Endothelial cell of umbilical vein (primary cell): ENCODE measurements at regions not wholly inside any gene's neighbourhood (a gene's known extent, or its start where the extent isn't known, plus 50 kb on each side); places are given as distances from the start of the nearest gene placed in this dataset.

Experiments used
- BruUV-seq: library from RNA; stranded (reverse); fragments of 400-500 nt; replicated peaks from 2 replicates; lab custom pipeline; 2021; lab: Mats Ljungman, UMichigan
- CTCF ChIA-PET: fragments of 300-600, 350-600 bp; sonication (Branson Sonifier 250); formaldehyde crosslinking; loops from one replicate; lab custom pipeline; 2021; ENCODE audit warnings: antibody characterized with exemption, inconsistent platforms; lab: Charles Lee
- POLR2A ChIA-PET: fragments of 300-600, 350-600 bp; sonication (Branson Sonifier 250); formaldehyde crosslinking; loops from one replicate; lab custom pipeline; 2021; ENCODE audit warnings: antibody characterized with exemption, inconsistent platforms; lab: Charles Lee
- DNase-seq: peaks from one replicate; pipeline ENCODE4 v3.0.0-alpha.2; 2011; ENCODE audit warnings: low read depth, low spot score
- FAIRE-seq: peaks from 2 replicates; lab custom pipeline; 2011; peaks lifted over from hg19 to GRCh38; lab: Jason Lieb, UNC
- H2AFZ ChIP-seq: 2 replicates; pipeline ENCODE4 v1.6.0; 2012; ENCODE audit warnings: low read depth, low read length, control low read depth, inconsistent platforms
- H3K27ac ChIP-seq: 2 replicates; pipeline ENCODE4 v1.5.1; 2011; ENCODE audit warnings: low read depth, mild to moderate bottlenecking, control low read depth, low read length, moderate library complexity; ENCODE audit not compliant: insufficient read depth
- H3K27me3 ChIP-seq, 2 experiments: 2 replicates each; pipeline versions ENCODE4 v1.6.0 to v1.6.1; 2011; ENCODE audit warnings: low read length in 2 of 2, mixed read lengths in 1 of 2; ENCODE audit not compliant: control insufficient read depth in 2 of 2, insufficient read depth in 2 of 2
- H3K36me3 ChIP-seq, 2 experiments: 2 replicates in 1 of 2; 3 replicates in 1 of 2; pipeline ENCODE4 v1.5.1; 2011; ENCODE audit warnings: low read length in 2 of 2, mild to moderate bottlenecking in 1 of 2, moderate library complexity in 1 of 2; ENCODE audit not compliant: control insufficient read depth in 2 of 2, insufficient read depth in 2 of 2; ENCODE audit errors: extremely low read depth in 1 of 2
- H3K4me1 ChIP-seq: 3 replicates; pipeline ENCODE4 v1.5.1; 2011; ENCODE audit warnings: mild to moderate bottlenecking, low read length; ENCODE audit not compliant: control insufficient read depth, insufficient read depth; ENCODE audit errors: extremely low read depth
- H3K4me2 ChIP-seq: 2 replicates; pipeline ENCODE4 v1.6.1; 2011; ENCODE audit warnings: low read length, control low read depth, mixed read lengths; ENCODE audit not compliant: insufficient read depth
- H3K4me3 ChIP-seq, 3 experiments: fragments of 200-600 bp in 1 of 3; sonication (generic), shearing (Covaris generic) in 1 of 3; replicated peaks in 1 of 3; 2 replicates each; pipeline ENCODE4 v1.5.1; 2011 to 2016; ENCODE audit warnings: control low read depth in 3 of 3, low read length in 3 of 3, mild to moderate bottlenecking in 2 of 3, inconsistent platforms in 1 of 3, low read depth in 1 of 3, moderate library complexity in 1 of 3; ENCODE audit not compliant: insufficient read depth in 1 of 3
- H3K79me2 ChIP-seq: 2 replicates; pipeline ENCODE4 v1.6.0; 2012; ENCODE audit warnings: low read length, inconsistent platforms; ENCODE audit not compliant: control insufficient read depth, insufficient read depth
- H3K9ac ChIP-seq: replicated peaks from 2 replicates; pipeline ENCODE3; 2011; ENCODE audit warnings: low read length, control low read depth; ENCODE audit not compliant: insufficient read depth; ENCODE audit errors: extremely low read depth
- H3K9me1 ChIP-seq: replicated peaks from 3 replicates; pipeline ENCODE4 v1.6.0; 2011; ENCODE audit warnings: mild to moderate bottlenecking, low read length; ENCODE audit not compliant: control insufficient read depth, insufficient read depth; ENCODE audit errors: extremely low read depth
- H3K9me3 ChIP-seq: replicated peaks from 2 replicates; pipeline ENCODE4 v1.5.1; 2012; ENCODE audit warnings: low read length, inconsistent platforms; ENCODE audit not compliant: control insufficient read depth, insufficient read depth
- H4K20me1 ChIP-seq: replicated peaks from 2 replicates; pipeline ENCODE3; 2011; ENCODE audit warnings: mild to moderate bottlenecking, low read length; ENCODE audit not compliant: control insufficient read depth, insufficient read depth; ENCODE audit errors: extremely low read depth
- EZH2 ChIP-seq: IDR thresholded peaks from 2 replicates; pipeline ENCODE4 v1.6.1; 2012; ENCODE audit warnings: borderline replicate concordance, low read depth, mild to moderate bottlenecking, moderate library complexity, low read length, inconsistent platforms; ENCODE audit not compliant: severe bottlenecking
- FOS ChIP-seq: IDR thresholded peaks from 2 replicates; pipeline ENCODE4 v1.6.1; 2011; ENCODE audit warnings: mild to moderate bottlenecking, low read length, moderate library complexity, borderline replicate concordance; ENCODE audit not compliant: insufficient read depth
- GATA2 ChIP-seq: IDR thresholded peaks from 2 replicates; pipeline ENCODE4 v1.7.0; 2011; ENCODE audit warnings: low read depth, mild to moderate bottlenecking, moderate library complexity, mixed read lengths, low read length; ENCODE audit not compliant: insufficient read length, insufficient read depth
- JUN ChIP-seq: IDR thresholded peaks from 2 replicates; pipeline ENCODE4 v1.6.1; 2011; ENCODE audit warnings: borderline replicate concordance, low read depth; ENCODE audit not compliant: insufficient read length, insufficient read depth
- MYC ChIP-seq: IDR thresholded peaks from one replicate; pipeline ENCODE4 v1.6.1; 2011; ENCODE audit warnings: mild to moderate bottlenecking, low read depth, low read length
- POLR2A ChIP-seq: IDR thresholded peaks from 2 replicates; pipeline ENCODE4 v1.6.1; 2012; ENCODE audit warnings: low read depth, mild to moderate bottlenecking, control low read depth, low read length
- POLR2AphosphoS5 ChIP-seq: IDR thresholded peaks from 2 replicates; pipeline ENCODE4 v1.6.1; 2012; ENCODE audit warnings: low read depth, mild to moderate bottlenecking, control low read depth, low read length, moderate library complexity; ENCODE audit not compliant: insufficient read depth
- dilution Hi-C: fragments of 300-500 bp; cut with MboI; formaldehyde crosslinking; loops from one replicate; pipeline ENCODE4 v1.15.0; 2019; ENCODE audit warnings: low sequenced_read_pairs; ENCODE audit not compliant: extremely low pct_ligation_motif_present
- intact Hi-C: fragments of 100-400 bp; cut with micrococcal nuclease; formaldehyde crosslinking; loops from one replicate; pipeline ENCODE4 v1.10.0; 2022
- TF ChIP-seq, protein P1 (sequence below): IDR thresholded peaks from 2 replicates; pipeline ENCODE4 v1.6.1; 2011; ENCODE audit not compliant: insufficient read depth, insufficient read length
- TF ChIP-seq, protein P2 (sequence below), 2 donors: IDR thresholded peaks; 1 replicate in 1 of 2; 2 replicates in 1 of 2; pipeline ENCODE4 v1.5.1; 2011; ENCODE audit warnings: low read length in 2 of 2, mild to moderate bottlenecking in 2 of 2, moderate library complexity in 2 of 2, control low read depth in 1 of 2, inconsistent platforms in 1 of 2, low read depth in 1 of 2; ENCODE audit not compliant: insufficient read depth in 1 of 2; ENCODE audit errors: extremely low read depth in 1 of 2

DNA sequence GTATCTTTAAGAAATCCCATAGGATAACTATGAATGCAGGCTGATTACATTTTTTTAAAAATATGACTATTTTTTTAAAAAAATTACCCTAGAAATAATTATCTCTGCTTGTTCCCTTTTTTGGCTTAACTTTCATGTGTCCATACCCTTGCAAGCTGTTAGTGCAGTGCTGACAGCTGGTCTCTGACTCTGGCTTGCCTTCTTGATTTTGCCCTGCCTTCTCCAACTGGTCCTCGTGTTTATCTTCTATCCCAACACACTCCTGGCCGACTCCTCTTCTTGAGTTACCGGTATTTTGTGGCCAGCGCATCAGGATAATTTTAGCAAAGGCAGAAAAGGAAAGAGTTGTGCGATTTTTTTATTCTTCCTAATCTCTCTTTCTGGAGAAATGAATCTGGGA, 111.7 kb upstream of the STARD3NL start:
- no peak for FAIRE-seq
- CTCF ChIA-PET: no interaction called here
- no peak for TF ChIP-seq FOS
- TF ChIP-seq, protein P1, sequence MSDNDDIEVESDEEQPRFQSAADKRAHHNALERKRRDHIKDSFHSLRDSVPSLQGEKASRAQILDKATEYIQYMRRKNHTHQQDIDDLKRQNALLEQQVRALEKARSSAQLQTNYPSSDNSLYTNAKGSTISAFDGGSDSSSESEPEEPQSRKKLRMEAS: no peak
- no peak for TF ChIP-seq POLR2A
- TF ChIP-seq JUN: no peak
- TF ChIP-seq GATA2: no peak
- TF ChIP-seq POLR2AphosphoS5: no peak
- TF ChIP-seq, protein P2, sequence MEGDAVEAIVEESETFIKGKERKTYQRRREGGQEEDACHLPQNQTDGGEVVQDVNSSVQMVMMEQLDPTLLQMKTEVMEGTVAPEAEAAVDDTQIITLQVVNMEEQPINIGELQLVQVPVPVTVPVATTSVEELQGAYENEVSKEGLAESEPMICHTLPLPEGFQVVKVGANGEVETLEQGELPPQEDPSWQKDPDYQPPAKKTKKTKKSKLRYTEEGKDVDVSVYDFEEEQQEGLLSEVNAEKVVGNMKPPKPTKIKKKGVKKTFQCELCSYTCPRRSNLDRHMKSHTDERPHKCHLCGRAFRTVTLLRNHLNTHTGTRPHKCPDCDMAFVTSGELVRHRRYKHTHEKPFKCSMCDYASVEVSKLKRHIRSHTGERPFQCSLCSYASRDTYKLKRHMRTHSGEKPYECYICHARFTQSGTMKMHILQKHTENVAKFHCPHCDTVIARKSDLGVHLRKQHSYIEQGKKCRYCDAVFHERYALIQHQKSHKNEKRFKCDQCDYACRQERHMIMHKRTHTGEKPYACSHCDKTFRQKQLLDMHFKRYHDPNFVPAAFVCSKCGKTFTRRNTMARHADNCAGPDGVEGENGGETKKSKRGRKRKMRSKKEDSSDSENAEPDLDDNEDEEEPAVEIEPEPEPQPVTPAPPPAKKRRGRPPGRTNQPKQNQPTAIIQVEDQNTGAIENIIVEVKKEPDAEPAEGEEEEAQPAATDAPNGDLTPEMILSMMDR (IDR thresholded peaks at IDR 0.05; ENCODE audit: extremely low read depth in 1 of 2, insufficient read depth in 1 of 2, low read depth in 1 of 2, low read length in 2 of 2): no peak
- no peak for TF ChIP-seq MYC
- TF ChIP-seq EZH2: no peak

More for the DNA sequence above, 111.7 kb upstream of the STARD3NL start:
- no TSS peak for BruUV-seq
- Histone ChIP-seq H3K9me1 (no peaks in the 10 kb centered on the region), H3K4me3 (no peak overlapping the region), H3K9ac (no peak overlapping the region), H3K79me2 (no peaks in the 10 kb centered on the region), H3K9me3 (no peaks in the 10 kb centered on the region), H3K27ac (no peak overlapping the region), H3K36me3 (no peaks in the 10 kb centered on the region), H3K4me1 (no peaks in the 10 kb centered on the region), H3K4me2 (no peak overlapping the region), H2AFZ (no peak overlapping the region), H4K20me1 (no peaks in the 10 kb centered on the region), H3K27me3 (no peaks in the 10 kb centered on the region)
- intact Hi-C loops (no loop called here), dilution Hi-C loops (no loop called here)
- POLR2A ChIA-PET: no interaction called here
- DNase-seq: no peak
